IMR-90 (cell line): ENCODE measurements at regions not wholly inside any gene's neighbourhood (a gene's known extent, or its start where the extent isn't known, plus 50 kb on each side); places are given as distances from the start of the nearest gene placed in this dataset.

ENCODE experiments used
- ATAC-seq: fragments of 200-7000 bp; cut with Tn5 transposase; 2 replicates; pipeline ENCODE4 v1.9.1; 2020; ENCODE audit warnings: low read depth, mild to moderate bottlenecking, moderate library complexity
- BruUV-seq: library from RNA; stranded (reverse); fragments of 400-500 nt; replicated peaks from 2 replicates; lab custom pipeline; 2021; lab: Mats Ljungman, UMichigan
- CTCF ChIA-PET: fragments of 300-600 bp; formaldehyde crosslinking; extraction: SDS; loops from one replicate; lab custom pipeline; 2021; ENCODE audit warnings: antibody characterized with exemption; lab: Yijun Ruan, JAX
- POLR2A ChIA-PET: fragments of 300-600 bp; sonication (Branson Sonifier 250); formaldehyde crosslinking; loops from one replicate; lab custom pipeline; 2022; ENCODE audit warnings: antibody characterized with exemption; ENCODE audit not compliant: unreplicated experiment; lab: Charles Lee
- DNase-seq: peaks from one replicate; pipeline ENCODE4 v3.0.0; 2013
- H2AFZ ChIP-seq: replicated peaks from 2 replicates; pipeline ENCODE3; 2013; ENCODE audit warnings: low read length, mild to moderate bottlenecking; ENCODE audit not compliant: poor library complexity
- H2AK5ac ChIP-seq: 2 replicates; pipeline ENCODE4 v1.6.1; 2013; ENCODE audit warnings: low read depth, low read length, inconsistent platforms
- H2AK9ac ChIP-seq: replicated peaks from 2 replicates; pipeline ENCODE3; 2013; ENCODE audit warnings: mild to moderate bottlenecking, low read depth, low read length, moderate library complexity; ENCODE audit not compliant: poor library complexity
- H2BK120ac ChIP-seq: 2 replicates; pipeline ENCODE4 v1.6.1; 2013; ENCODE audit warnings: low read depth, low read length, inconsistent platforms
- H2BK15ac ChIP-seq: 3 replicates; pipeline ENCODE4 v1.6.1; 2013; ENCODE audit warnings: low read depth, low read length, inconsistent platforms
- H2BK20ac ChIP-seq: 2 replicates; pipeline ENCODE4 v1.6.1; 2013; ENCODE audit warnings: low read depth, mild to moderate bottlenecking, inconsistent platforms, low read length, moderate library complexity
- H2BK5ac ChIP-seq: 2 replicates; pipeline ENCODE4 v1.6.1; 2013; ENCODE audit warnings: mild to moderate bottlenecking, low read depth, low read length, inconsistent platforms; ENCODE audit not compliant: poor library complexity, severe bottlenecking
- H3K14ac ChIP-seq: replicated peaks from 2 replicates; pipeline ENCODE4 v1.6.1; 2013; ENCODE audit warnings: low read depth, low read length, inconsistent platforms
- H3K18ac ChIP-seq: 2 replicates; pipeline ENCODE4 v1.6.1; 2013; ENCODE audit warnings: low read depth, low read length, control low read depth
- H3K23ac ChIP-seq: 2 replicates; pipeline ENCODE4 v1.6.1; 2013; ENCODE audit warnings: low read depth, low read length, inconsistent platforms
- H3K27ac ChIP-seq: 2 replicates; pipeline ENCODE4 v1.5.1; 2013; ENCODE audit warnings: mild to moderate bottlenecking, control low read depth, low read length; ENCODE audit not compliant: insufficient read depth
- H3K27me3 ChIP-seq: 2 replicates; pipeline ENCODE4 v1.6.1; 2013; ENCODE audit warnings: low read length; ENCODE audit not compliant: control insufficient read depth, insufficient read depth
- H3K36me3 ChIP-seq: 2 replicates; pipeline ENCODE4 v1.6.1; 2013; ENCODE audit warnings: low read length, mixed read lengths; ENCODE audit not compliant: control insufficient read depth, insufficient read depth
- H3K4ac ChIP-seq: 2 replicates; pipeline ENCODE4 v1.6.1; 2013; ENCODE audit warnings: low read depth, low read length, inconsistent platforms
- H3K4me1 ChIP-seq: 2 replicates; pipeline ENCODE4 v1.6.1; 2013; ENCODE audit warnings: low read length, mixed read lengths; ENCODE audit not compliant: control insufficient read depth, insufficient read depth
- H3K4me2 ChIP-seq: 2 replicates; pipeline ENCODE4 v1.6.1; 2013; ENCODE audit warnings: low read depth, mild to moderate bottlenecking, control low read depth, low read length, moderate library complexity
- H3K4me3 ChIP-seq: 2 replicates; pipeline ENCODE4 v1.5.1; 2013; ENCODE audit warnings: low read depth, mild to moderate bottlenecking, control low read depth, low read length, moderate library complexity; ENCODE audit not compliant: insufficient read depth
- H3K56ac ChIP-seq: 2 replicates; pipeline ENCODE4 v1.6.1; 2013; ENCODE audit warnings: low read length, inconsistent platforms; ENCODE audit not compliant: insufficient read depth; ENCODE audit errors: extremely low read depth
- H3K79me1 ChIP-seq, 2 experiments: 2 replicates each; pipeline ENCODE4 v1.6.1; 2013; ENCODE audit warnings: low read length in 2 of 2, inconsistent platforms in 1 of 2, low read depth in 1 of 2
- H3K9ac ChIP-seq: 2 replicates; pipeline ENCODE4 v1.6.1; 2013; ENCODE audit warnings: low read depth, low read length, control low read depth
- H3K9me1 ChIP-seq: 2 replicates; pipeline ENCODE4 v1.6.1; 2013; ENCODE audit warnings: low read length, inconsistent platforms; ENCODE audit not compliant: insufficient read depth
- H3K9me3 ChIP-seq: 2 replicates; pipeline ENCODE4 v1.6.1; 2013; ENCODE audit warnings: low read length; ENCODE audit not compliant: control insufficient read depth, insufficient read depth
- H4K20me1 ChIP-seq: 2 replicates; pipeline ENCODE4 v1.6.1; 2013; ENCODE audit warnings: low read length, inconsistent platforms; ENCODE audit not compliant: insufficient read depth
- H4K5ac ChIP-seq: 2 replicates; pipeline ENCODE4 v1.6.1; 2013; ENCODE audit warnings: mild to moderate bottlenecking, low read depth, low read length, control low read depth
- H4K8ac ChIP-seq, 2 experiments: 2 replicates each; pipeline ENCODE4 v1.6.1; 2013; ENCODE audit warnings: low read depth in 2 of 2, low read length in 2 of 2, control low read depth in 1 of 2, inconsistent platforms in 1 of 2
- H4K91ac ChIP-seq: 2 replicates; pipeline ENCODE4 v1.6.1; 2013; ENCODE audit warnings: low read depth, low read length, inconsistent platforms; ENCODE audit not compliant: insufficient read depth
- BHLHE40 ChIP-seq: fragments of 150-350 bp; IDR thresholded peaks from 2 replicates; pipeline ENCODE4 v1.6.1; 2016; ENCODE audit warnings: mild to moderate bottlenecking, low read depth, low read length
- FOS ChIP-seq: fragments of 150-350 bp; IDR thresholded peaks from 2 replicates; pipeline ENCODE4 v1.6.1; 2016; ENCODE audit warnings: low read depth, low read length
- MAZ ChIP-seq: IDR thresholded peaks from 2 replicates; pipeline ENCODE4 v1.6.1; 2012; ENCODE audit warnings: low read depth, mild to moderate bottlenecking, low read length, improper control_type of control experiment, moderate library complexity, borderline replicate concordance
- MXI1 ChIP-seq: IDR thresholded peaks from 2 replicates; pipeline ENCODE4 v1.6.1; 2012; ENCODE audit warnings: low read depth, mild to moderate bottlenecking, low read length, moderate library complexity, borderline replicate concordance
- RCOR1 ChIP-seq: IDR thresholded peaks from 2 replicates; pipeline ENCODE4 v1.6.1; 2012; ENCODE audit warnings: mild to moderate bottlenecking, low read length, improper control_type of control experiment; ENCODE audit not compliant: insufficient replicate concordance
- WGBS, 2 experiments: methylation state at CpG; one replicate each; pipeline versions ENCODE4 v1.1.5 to v1.1.7; 2013; ENCODE audit warnings: missing lambda C conversion rate in 2 of 2; ENCODE audit not compliant: insufficient read length in 1 of 2; ENCODE audit errors: extremely low coverage in 2 of 2; 5-methylcytosine and 5-hydroxymethylcytosine counted together
- dilution Hi-C: fragments of 300-500 bp; cut with HindIII; formaldehyde crosslinking; loops from one replicate; pipeline ENCODE4 v1.14.3; 2018; ENCODE audit warnings: low sequenced_read_pairs; ENCODE audit not compliant: unreplicated experiment
- in situ Hi-C: fragments of 300-500 bp; cut with MboI; formaldehyde crosslinking; loops from 3 replicates; pipeline ENCODE4 v1.14.3; 2019; ENCODE audit warnings: low sequenced_read_pairs, inconsistent platforms, mixed read lengths
- intact Hi-C: fragments of 100-400 bp; cut with micrococcal nuclease; formaldehyde crosslinking; loops from 2 replicates; pipeline ENCODE4 v1.10.0; 2022

- Histone ChIP-seq H4K5ac (no peak overlapping the region), H4K91ac (no peak overlapping the region; the same call in 1 of the 2 replicates), H3K4me1 (peaks cover 6% of the 10 kb centered on the region; the same call in 1 of the 2 replicates), H2AFZ (no peak overlapping the region), H2BK20ac (no peak overlapping the region), H2BK5ac (no peak overlapping the region), H2BK120ac (no peak overlapping the region), H4K8ac (no peak overlapping the region), H3K18ac (no peak overlapping the region), H3K27me3 (no peaks in the 10 kb centered on the region), H3K27ac (no peak overlapping the region), H3K36me3 (no peaks in the 10 kb centered on the region), H4K20me1 (no peaks in the 10 kb centered on the region), H2AK5ac (no peak overlapping the region), H3K4me2 (peak overlapping the region; percentile 74), H3K9me1 (no peaks in the 10 kb centered on the region), H3K14ac (no peak overlapping the region), H3K79me1 (no peaks in the 10 kb centered on the region), H3K9ac (no peak overlapping the region), H3K23ac (no peak overlapping the region), H2BK15ac (no peak overlapping the region), H2AK9ac (no peak overlapping the region), H3K56ac (peak overlapping the region; percentile 1; the same call in 1 of the 2 replicates), H3K4me3 (peak overlapping the region; percentile 22), H3K4ac (no peak overlapping the region), H3K9me3 (no peaks in the 10 kb centered on the region)
- ATAC-seq (peak; percentile 83), DNase-seq (peak; percentile 13)
- in situ Hi-C loops: loop anchor here (10.0 kb wide), 2 partner anchors 280 to 510 kb away; no protein-coding TSS in a partner anchor
- POLR2A ChIA-PET: no interaction called here
- dilution Hi-C loops: no loop called here
- WGBS, 2 experiments: 5% methylated on average over 3 of the region's 11 CpGs; no CpG with 5 or more reads in 1 of the 2 experiments
- intact Hi-C loops: loop anchor here (10.0 kb wide), 1 partner anchor 510 kb away; no protein-coding TSS in a partner anchor
- TF ChIP-seq RCOR1 (no peak), BHLHE40 (no peak), FOS (no peak), MXI1 (no peak), MAZ (no peak)
- CTCF ChIA-PET: interaction anchor here (1.0 kb wide), 1 partner anchor 19 kb away, joined by 3 read pairs; no protein-coding TSS in a partner anchor
- BruUV-seq: no TSS peak
Observed at GRCh38 chr3:69445024-69445423, 59.1 kb upstream of the FRMD4B start.
